HG02870 (cell line): ENCODE measurements at regions not wholly inside any gene's neighbourhood (a gene's known extent, or its start where the extent isn't known, plus 50 kb on each side); places are given as distances from the start of the nearest gene placed in this dataset.

Experiments used
- ATAC-seq: cut with Tn5 transposase; IDR thresholded peaks from one replicate; pipeline ENCODE4 v1.9.1; 2021; ENCODE audit warnings: mild to moderate bottlenecking, moderate library complexity; ENCODE audit not compliant: unreplicated experiment

- ATAC-seq, result no peak
Measured at GRCh38 chr3:75985432-75985831, 200.1 kb upstream of the ZNF717 start.

DNA sequence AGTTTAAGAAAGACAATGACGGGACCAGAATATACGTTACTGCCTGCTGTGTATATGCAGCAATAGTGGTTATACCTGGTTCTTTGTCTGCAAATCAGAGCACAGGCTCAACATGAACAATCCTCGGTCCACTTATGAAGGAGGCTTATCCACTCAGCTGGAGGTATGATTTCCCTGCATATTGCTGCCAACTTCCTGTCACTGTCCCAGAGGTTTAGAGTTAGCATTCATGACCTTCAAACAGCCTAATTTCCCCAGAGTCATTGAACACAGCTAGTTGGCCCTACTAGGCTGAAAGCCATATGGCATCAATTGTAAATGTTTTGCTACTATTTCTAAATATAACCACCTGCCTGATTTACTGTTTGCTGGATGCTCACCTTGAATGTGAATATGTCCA lies 224.9 kb upstream of the ZNF717 start:
- ATAC-seq, result no peak

DNA sequence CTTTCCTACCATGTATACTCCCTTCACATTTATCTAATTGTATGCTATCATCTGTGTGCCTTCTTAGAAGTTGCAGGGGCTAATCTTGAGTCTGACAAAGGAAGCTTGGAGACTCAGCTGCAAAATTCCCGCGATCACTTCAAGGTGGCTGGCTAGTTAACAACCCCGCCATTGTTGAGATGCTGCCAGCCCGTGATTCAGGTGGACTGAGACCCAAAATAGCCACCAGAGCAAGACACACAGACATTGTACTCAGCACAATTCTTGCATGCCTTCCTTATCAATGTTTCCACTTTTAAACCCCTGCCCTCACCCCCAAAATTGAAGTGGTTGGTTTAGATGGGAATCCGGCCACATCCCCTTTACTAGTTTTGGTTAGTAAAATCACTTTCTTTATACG lies 225.8 kb upstream of the ZNF717 start:
- no peak for ATAC-seq

- no peak for ATAC-seq
Measured at GRCh38 chr3:76015496-76015895, 230.1 kb upstream of the ZNF717 start.

DNA sequence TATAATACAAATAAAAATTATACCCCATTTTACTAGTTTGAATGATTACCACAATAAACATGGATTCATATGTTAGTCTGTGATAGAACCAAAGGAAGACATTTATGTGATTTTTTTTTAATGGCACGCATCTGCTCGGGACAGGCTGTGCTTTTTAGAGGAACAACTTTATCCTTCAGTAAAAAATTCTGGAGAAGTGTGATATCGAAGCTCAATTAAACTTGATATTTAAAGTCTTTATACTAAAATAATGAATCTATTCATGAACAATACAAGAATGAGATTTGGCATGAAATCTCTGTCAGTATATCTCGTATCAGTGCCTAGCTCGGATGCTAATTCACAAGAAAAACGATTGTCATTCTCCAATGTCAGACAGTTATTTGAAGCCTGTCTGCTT lies 230.8 kb upstream of the ZNF717 start:
- no peak for ATAC-seq

- ATAC-seq, result no peak
Measured at GRCh38 chr3:76016769-76017439, 231.6 kb upstream of the ZNF717 start.

- no peak for ATAC-seq
Measured at GRCh38 chr3:76021376-76021775, 236.0 kb upstream of the ZNF717 start.

DNA sequence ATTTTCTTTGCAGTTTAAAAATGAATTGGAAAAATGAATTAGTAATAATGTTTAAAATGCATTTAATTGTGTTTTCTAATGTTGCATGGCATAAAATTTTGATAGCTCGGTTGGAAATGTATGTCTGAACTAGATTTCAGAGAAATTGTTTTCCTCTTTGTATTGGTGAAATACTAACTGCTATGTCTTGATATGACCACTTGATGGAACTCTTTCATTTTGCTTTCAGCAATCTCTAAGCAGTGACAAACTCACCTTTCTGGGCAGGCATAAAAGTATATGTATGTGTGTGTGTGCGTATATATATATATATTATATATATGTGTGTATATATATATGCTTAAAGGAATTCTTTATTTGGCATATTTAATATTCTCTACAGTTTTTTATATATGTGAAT lies 239.3 kb upstream of the ZNF717 start:
- no peak for ATAC-seq

GRCh38 chr3:76025561-76025960 lies 240.2 kb upstream of the ZNF717 start:
- ATAC-seq, result no peak

- no peak for ATAC-seq
Measured at GRCh38 chr3:76026379-76026778, 241.0 kb upstream of the ZNF717 start.

DNA sequence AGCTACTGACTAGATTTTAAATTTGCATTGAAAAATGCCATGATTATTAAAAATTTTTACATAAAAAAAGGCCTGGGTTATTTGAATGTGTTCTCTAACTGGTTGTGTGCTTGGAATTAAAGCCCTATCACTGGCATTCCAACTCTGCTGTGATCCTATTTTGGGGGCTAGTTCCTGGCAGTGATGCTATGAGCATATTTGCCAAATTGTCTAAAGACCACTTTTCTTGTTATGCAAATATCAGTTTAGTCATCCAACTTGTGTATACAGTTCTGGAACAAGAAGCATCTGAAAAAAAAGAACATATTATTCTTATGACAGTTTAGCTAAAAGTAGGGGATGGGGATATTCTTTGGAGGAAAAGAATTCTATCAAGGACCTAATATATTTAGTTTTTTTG lies 243.4 kb upstream of the ZNF717 start:
- ATAC-seq, result no peak

- ATAC-seq, result no peak
Measured at GRCh38 chr3:76034649-76035048, 249.3 kb upstream of the ZNF717 start.

DNA sequence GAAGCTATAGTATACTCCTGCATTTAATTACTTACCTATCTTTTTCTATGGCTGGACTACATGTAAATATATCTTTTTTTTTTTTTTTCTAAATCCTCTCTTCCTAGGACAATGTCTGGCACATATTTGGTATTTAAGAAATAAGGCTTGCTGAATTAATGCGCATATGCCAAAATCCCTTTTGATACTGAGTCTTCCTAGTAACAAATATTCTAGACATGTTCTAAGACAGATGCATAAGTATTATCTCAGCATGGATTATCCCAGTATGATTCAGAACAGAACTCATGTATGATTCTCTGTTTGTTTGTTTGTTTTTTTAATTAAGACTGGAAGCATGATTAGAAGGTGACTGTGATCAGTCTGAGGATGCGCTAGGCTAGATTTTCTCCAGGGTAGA lies 249.8 kb upstream of the ZNF717 start:
- no peak for ATAC-seq

GRCh38 chr3:76038949-76039348 lies 253.6 kb upstream of the ZNF717 start:
- ATAC-seq, result no peak

DNA sequence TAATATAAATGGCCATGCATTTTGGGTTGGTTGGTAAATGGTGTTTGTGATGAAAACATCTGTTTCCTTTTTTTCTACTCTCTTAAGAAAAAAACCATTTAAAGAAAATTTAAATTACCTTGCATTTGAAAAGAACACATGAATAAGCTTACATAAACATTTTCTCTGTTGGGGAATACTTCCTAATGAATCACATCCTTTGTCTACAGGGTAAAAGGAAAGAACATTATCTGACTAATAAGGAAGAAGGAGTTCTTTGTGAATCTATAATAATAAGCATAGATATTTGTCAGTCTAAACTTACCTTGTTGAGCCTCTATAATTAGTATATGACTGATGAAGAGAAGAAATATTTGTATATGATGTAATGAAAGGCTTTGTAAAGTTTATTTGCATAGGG lies 254.1 kb upstream of the ZNF717 start:
- no peak for ATAC-seq

DNA sequence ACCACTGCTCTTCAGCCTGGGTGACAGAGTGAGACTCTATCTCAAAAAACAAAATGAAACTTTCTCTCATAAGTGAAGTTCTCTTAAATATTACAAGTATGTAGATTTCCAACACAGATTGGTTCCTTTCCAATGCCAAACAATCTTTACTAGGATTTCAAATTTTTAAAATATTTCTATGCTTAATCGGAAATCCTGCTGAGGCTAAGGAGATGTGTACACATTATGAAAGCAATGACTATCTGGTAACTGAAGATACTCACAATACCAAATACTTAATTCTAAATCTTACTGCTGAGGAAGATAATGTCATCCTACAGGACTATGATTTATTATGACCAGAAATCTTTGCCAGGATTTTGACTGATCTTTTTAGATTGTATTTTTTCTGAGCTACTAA lies 255.6 kb upstream of the ZNF717 start:
- no peak for ATAC-seq

GRCh38 chr3:76043746-76044145 lies 258.4 kb upstream of the ZNF717 start:
- no peak for ATAC-seq

DNA sequence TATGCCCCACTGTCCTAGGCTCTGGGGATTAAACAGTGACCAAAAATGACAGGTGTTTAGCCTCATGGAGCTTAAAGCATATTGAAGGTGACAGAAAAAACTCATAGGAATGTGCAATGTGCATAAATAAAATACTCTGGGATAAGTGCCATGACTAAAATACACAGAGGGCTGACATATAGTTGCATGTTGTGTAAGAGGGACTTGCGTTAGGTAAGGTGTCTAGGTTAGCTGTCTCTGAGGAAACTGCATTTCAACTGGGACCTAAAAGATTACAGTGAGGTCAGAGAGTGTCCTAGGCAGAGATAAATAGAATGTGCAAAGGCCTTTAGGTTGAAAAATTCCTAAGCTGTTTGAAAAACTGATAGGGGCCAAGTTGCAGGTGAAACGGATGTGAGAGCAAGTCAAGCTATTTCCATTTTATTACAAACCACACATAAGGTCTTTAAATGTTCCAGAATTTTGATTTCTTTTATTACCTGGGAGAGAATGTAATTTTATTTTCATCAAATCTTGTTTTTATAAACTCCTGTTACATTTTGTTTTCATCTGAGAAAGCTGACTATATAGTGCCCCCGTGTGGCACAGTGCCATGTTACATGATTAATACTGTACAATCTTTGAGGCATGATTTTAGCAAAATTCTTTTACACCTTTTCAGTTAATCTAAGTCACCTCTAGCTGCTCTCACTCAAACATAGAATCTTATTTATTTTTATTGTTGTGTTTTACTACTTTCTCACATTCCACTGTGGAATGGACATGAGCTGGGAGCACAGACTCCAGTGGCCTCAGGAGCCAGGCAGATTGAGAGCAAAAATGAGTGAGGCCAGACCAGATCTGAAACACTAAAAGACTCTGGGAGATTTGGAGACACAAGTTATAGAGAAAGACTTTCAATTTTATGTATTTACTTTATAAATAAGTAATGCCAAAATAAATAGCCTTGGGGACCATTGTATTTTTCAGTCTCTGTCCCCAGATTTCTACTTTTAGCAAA lies 259.6 kb upstream of the ZNF717 start:
- ATAC-seq, result no peak

- no peak for ATAC-seq
Measured at GRCh38 chr3:76047368-76047767, 262.0 kb upstream of the ZNF717 start.

DNA sequence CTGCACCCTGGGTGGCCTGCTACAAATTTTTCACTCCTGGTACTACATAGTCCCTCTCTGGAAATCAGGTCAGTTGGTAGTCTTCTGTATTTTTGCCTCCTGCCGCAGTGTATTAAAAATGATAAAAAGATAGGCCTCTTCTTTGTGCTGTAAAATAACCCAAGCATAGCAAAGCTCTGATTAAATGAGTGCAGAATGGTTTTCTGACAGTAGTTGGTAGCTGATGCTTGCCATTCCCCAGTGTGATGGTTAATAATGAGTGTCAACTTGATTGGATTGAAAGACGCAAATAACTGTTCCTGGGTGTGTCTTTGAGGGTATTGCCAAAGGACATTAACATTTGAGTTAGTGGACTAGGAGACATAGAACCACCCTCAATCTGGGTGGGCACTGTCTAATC lies 264.4 kb upstream of the ZNF717 start:
- no peak for ATAC-seq

DNA sequence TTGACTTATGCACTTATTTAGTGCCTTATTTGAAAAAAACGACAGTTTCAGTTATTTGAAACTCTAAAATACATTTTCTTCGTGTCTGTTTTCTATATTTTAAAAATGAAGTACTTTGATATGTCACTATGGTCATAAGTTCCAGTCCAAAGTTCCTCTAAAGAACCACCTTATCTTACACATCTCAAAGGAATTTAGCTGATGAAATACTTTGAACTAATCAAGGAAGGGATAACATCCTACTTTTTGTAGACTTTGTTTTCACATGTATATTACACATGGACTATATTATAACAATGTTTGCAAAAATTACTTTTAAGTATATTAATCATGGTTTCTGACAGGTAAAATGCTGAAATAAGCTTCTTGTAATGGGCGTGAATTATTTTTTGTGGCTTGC lies 265.8 kb upstream of the ZNF717 start:
- no peak for ATAC-seq

DNA sequence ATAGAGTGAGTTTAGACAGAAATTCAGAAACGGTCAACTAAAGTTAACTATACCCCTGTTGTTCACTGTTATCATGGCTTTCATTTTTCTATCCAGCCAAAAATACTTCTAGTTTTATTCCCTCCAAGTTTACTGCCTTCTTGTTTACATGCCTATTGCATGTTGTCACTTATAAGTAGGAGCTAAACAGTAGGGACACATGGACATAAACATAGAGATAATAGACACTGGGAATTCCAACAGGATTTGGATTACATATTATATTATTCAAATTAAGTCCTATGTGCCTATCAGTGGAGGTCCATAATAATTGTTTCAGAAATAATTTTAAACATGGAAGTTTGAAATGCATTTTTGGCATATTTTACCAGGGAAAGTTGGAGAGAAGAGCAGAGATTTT lies 269.1 kb upstream of the ZNF717 start:
- ATAC-seq, result no peak
